Mucosa of descending colon (tissue), 3 donors: ENCODE measurements at regions not wholly inside any gene's neighbourhood (a gene's known extent, or its start where the extent isn't known, plus 50 kb on each side); places are given as distances from the start of the nearest gene placed in this dataset.

Experiments used
- ATAC-seq: fragments of 200-7000 bp; cut with Tn5 transposase; one replicate; pipeline ENCODE4 v1.9.1; 2020; ENCODE audit warnings: mild to moderate bottlenecking, moderate library complexity
- DNase-seq, 3 donors: peaks; one replicate each; pipeline ENCODE4 v3.0.0-alpha.2; 2020
- H3K36me3 ChIP-seq: fragments of 200-600 bp; one replicate; pipeline ENCODE4 v1.8.0; 2021; ENCODE audit warnings: low read depth, mild to moderate bottlenecking
- H3K4me1 ChIP-seq: fragments of 200-600 bp; one replicate; pipeline ENCODE4 v1.8.0; 2021; ENCODE audit warnings: low read depth, mild to moderate bottlenecking
- H3K4me3 ChIP-seq: fragments of 200-600 bp; one replicate; pipeline ENCODE4 v1.8.0; 2021; ENCODE audit warnings: mild to moderate bottlenecking
- H3K9me3 ChIP-seq: fragments of 200-600 bp; one replicate; pipeline ENCODE4 v1.8.0; 2021; ENCODE audit warnings: mild to moderate bottlenecking
- CTCF ChIP-seq: fragments of 200-600 bp; IDR thresholded peaks from one replicate; pipeline ENCODE4 v1.8.0; 2022; ENCODE audit warnings: antibody characterized with exemption, mild to moderate bottlenecking
- intact Hi-C, 2 donors: fragments of 100-400 bp; cut with DNase I in 1 of 2; cut with micrococcal nuclease in 1 of 2; formaldehyde crosslinking; loops; one replicate each; pipeline versions ENCODE4 v1.11.0 to v1.11.1; 2022; cut with DNase I, micrococcal nuclease
- donor health status: DM: no; HTN: no; CAD: no; lungs with moderate emphysema.
- donor health status: DM: no; HTN: no; CAD: no.
- donor health status: DM: no; HTN: yes; CAD: no.

DNA sequence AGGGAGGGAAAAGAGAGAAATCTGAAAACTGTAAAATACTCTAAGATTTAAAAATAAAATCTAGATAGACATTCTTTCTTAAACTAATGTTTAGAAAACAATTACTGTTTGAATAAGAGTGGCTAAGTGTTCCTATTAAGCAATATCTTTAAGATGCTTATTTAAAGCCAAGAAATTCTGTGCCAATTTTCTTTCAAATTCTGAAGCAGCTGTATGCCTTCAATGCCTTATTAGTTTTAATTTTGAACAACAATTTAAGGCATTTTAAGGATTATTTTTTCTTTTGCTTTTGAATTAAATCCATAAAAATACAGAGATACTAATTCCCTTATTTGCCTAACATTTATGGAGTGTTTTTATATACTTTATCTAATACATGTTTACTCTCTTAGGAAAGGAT is 50.3 kb upstream of the KITLG start:
- Histone ChIP-seq H3K4me3 (no peak overlapping the region), H3K4me1 (no peaks in the 10 kb centered on the region), H3K9me3 (no peaks in the 10 kb centered on the region), H3K36me3 (no peaks in the 10 kb centered on the region)
- DNase-seq (no peak), ATAC-seq (no peak)
- intact Hi-C loops = no loop called here
- TF ChIP-seq CTCF = no peak
